WI38 (cell line): ENCODE measurements at regions not wholly inside any gene's neighbourhood (a gene's known extent, or its start where the extent isn't known, plus 50 kb on each side); places are given as distances from the start of the nearest gene placed in this dataset.
"Not testable (repeated sequence)": the region's sequence is repeated elsewhere in the genome, so short reads cannot be mapped to it uniquely, and the experiment has no call there.

ENCODE experiments used
- H3K4me3 ChIP-seq: 2 replicates; pipeline ENCODE4 v1.5.1; 2011; ENCODE audit warnings: low read depth, mild to moderate bottlenecking, control low read depth, low read length
- TF ChIP-seq, protein P1 (sequence below): IDR thresholded peaks from 2 replicates; pipeline ENCODE4 v1.5.1; 2012; ENCODE audit warnings: low read depth, mild to moderate bottlenecking, control low read depth, low read length

- no peak overlapping the region for H3K4me3 ChIP-seq
Measured at GRCh38 chr21:14630556-14631069, 84.5 kb upstream of the SAMSN1 start.

DNA sequence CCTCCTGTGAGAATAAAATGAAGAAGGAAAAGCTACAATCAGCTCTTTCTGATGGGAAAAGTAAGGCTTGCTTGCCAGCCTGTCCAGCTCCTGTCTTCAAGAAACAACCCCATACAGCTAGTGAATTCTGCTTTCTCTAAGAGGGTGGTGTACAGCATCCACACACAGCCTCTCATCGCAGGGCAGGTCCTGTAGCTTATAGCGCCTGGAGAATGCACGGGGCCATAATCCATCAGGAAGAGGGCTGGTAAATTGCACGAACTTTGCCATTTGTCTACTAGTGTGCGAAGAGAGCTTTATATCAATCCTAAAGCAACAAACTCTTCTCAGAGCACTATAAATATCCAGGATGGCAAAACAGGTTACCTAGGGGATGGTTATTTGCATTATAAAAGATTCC lies 83.3 kb upstream of the SAMSN1 start:
- no peak overlapping the region for H3K4me3 ChIP-seq
- TF ChIP-seq, protein P1, sequence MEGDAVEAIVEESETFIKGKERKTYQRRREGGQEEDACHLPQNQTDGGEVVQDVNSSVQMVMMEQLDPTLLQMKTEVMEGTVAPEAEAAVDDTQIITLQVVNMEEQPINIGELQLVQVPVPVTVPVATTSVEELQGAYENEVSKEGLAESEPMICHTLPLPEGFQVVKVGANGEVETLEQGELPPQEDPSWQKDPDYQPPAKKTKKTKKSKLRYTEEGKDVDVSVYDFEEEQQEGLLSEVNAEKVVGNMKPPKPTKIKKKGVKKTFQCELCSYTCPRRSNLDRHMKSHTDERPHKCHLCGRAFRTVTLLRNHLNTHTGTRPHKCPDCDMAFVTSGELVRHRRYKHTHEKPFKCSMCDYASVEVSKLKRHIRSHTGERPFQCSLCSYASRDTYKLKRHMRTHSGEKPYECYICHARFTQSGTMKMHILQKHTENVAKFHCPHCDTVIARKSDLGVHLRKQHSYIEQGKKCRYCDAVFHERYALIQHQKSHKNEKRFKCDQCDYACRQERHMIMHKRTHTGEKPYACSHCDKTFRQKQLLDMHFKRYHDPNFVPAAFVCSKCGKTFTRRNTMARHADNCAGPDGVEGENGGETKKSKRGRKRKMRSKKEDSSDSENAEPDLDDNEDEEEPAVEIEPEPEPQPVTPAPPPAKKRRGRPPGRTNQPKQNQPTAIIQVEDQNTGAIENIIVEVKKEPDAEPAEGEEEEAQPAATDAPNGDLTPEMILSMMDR, result no peak

More at GRCh38 chr21:14630556-14631069, 84.5 kb upstream of the SAMSN1 start:
- TF ChIP-seq, protein P1, result no peak

DNA sequence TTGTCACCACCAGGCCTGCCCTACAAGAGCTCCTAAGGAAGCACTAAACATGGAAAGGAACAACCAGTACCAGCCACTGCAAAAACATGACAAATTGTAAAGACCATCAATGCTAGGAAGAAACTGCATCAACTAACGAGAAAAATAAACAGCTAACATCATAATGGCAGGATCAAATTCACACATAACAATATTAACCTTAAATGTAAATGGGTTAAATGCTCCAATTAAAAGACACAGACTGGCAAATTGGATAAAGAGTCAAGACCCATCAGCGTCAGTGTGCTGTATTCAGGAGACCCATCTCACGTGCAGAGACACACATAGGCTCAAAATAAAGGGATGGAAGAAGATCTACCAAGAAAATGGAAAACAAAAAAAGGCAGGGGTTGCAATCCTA lies 77.0 kb upstream of the SAMSN1 start:
- not testable (repeated sequence) for H3K4me3 ChIP-seq

GRCh38 chr21:14620152-14620551 lies 74.0 kb upstream of the SAMSN1 start:
- TF ChIP-seq, protein P1, result no peak
- no peak overlapping the region for H3K4me3 ChIP-seq

- H3K4me3 ChIP-seq, result no peak overlapping the region
- TF ChIP-seq, protein P1, result no peak
Measured at GRCh38 chr21:14617871-14618270, 71.8 kb upstream of the SAMSN1 start.

- TF ChIP-seq, protein P1, result no peak
- no peak overlapping the region for H3K4me3 ChIP-seq
Measured at GRCh38 chr21:14617040-14617393, 70.9 kb upstream of the SAMSN1 start.

DNA sequence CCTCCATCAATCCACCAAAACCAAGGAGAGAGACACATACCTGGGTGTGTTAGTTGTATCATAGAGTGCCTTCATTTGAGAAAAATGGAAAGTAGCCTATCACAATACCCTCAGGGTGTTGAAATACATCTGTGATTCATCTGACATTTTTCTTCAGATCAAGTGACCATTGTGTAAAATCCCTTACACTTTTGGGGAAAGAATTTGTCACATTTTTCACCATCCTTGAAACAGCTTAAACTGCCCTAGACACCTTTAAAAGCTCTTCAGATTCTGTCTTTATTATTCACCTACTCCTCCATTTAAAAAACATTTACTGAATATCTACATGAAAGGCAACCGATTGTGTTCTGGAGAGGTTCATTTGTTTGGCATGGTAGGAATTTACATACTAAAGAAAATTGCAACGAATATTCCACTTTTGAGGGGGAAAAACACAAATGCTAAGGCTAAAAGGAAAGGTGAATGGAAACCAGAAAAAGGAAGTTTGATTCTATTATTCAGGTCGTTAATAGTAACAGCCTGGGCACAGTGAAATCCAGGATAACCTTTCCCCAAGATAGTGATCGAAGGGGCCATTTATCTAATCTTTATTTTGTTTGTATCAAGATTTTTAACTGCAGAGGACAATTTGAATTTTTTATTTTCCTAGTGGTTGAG lies 70.4 kb upstream of the SAMSN1 start:
- TF ChIP-seq, protein P1, result no peak
- H3K4me3 ChIP-seq, result no peak overlapping the region
